Neural progenitor cell (in vitro differentiated cells): ENCODE measurements at regions not wholly inside any gene's neighbourhood (a gene's known extent, or its start where the extent isn't known, plus 50 kb on each side); places are given as distances from the start of the nearest gene placed in this dataset.

Experiments
- DNase-seq: peaks from one replicate; pipeline ENCODE4 v3.0.0-alpha.2; 2016; ENCODE audit warnings: low spot score
- H2AFZ ChIP-seq: fragments of 200-600 bp; sonication (generic); replicated peaks from 2 replicates; pipeline ENCODE4 v1.6.1; 2016; ENCODE audit warnings: antibody characterized with exemption
- H3F3A ChIP-seq: fragments of 200-600 bp; sonication (generic); 2 replicates; pipeline ENCODE4 v1.6.1; 2016; ENCODE audit warnings: antibody characterized with exemption, low read depth
- H3K27ac ChIP-seq: fragments of 200-600 bp; sonication (generic); 2 replicates; pipeline ENCODE4 v1.5.1; 2016; ENCODE audit warnings: mild to moderate bottlenecking
- H3K27me3 ChIP-seq: fragments of 200-600 bp; sonication (generic); 2 replicates; pipeline ENCODE4 v1.6.1; 2016; ENCODE audit warnings: mild to moderate bottlenecking, moderate library complexity
- H3K36me3 ChIP-seq: fragments of 200-600 bp; sonication (generic); 2 replicates; pipeline ENCODE4 v1.5.1; 2016
- H3K4me1 ChIP-seq: fragments of 200-600 bp; sonication (generic); 2 replicates; pipeline ENCODE4 v1.6.1; 2016; ENCODE audit warnings: mixed run types
- H3K4me2 ChIP-seq: fragments of 200-600 bp; sonication (generic); 2 replicates; pipeline ENCODE4 v1.6.1; 2016
- H3K4me3 ChIP-seq: fragments of 200-600 bp; sonication (generic); 2 replicates; pipeline ENCODE4 v1.5.1; 2016
- H3K79me2 ChIP-seq: fragments of 200-600 bp; sonication (generic); 2 replicates; pipeline ENCODE4 v1.6.1; 2016; ENCODE audit warnings: low read depth
- H3K9ac ChIP-seq: fragments of 200-600 bp; sonication (generic); 2 replicates; pipeline ENCODE4 v1.6.1; 2016
- H3K9me3 ChIP-seq: fragments of 200-600 bp; sonication (generic); 2 replicates; pipeline ENCODE4 v1.5.1; 2016; ENCODE audit warnings: low read depth
- H4K20me1 ChIP-seq: fragments of 200-600 bp; sonication (generic); 2 replicates; pipeline ENCODE4 v1.6.1; 2016; ENCODE audit warnings: low read depth
- H3K27ac Mint-ChIP-seq: 3 replicates; pipeline ENCODE4 v1.8.0; 2021; ENCODE audit warnings: mixed read lengths
- H3K27me3 Mint-ChIP-seq: 2 replicates; pipeline ENCODE4 v1.8.0; 2022; ENCODE audit warnings: low read depth, mild to moderate bottlenecking, inconsistent platforms, moderate library complexity, mixed read lengths; ENCODE audit not compliant: insufficient read depth
- H3K36me3 Mint-ChIP-seq: 3 replicates; pipeline ENCODE4 v1.8.0; 2021; ENCODE audit warnings: mixed read lengths
- H3K4me1 Mint-ChIP-seq: 3 replicates; pipeline ENCODE4 v1.8.0; 2021; ENCODE audit warnings: mixed read lengths
- H3K4me3 Mint-ChIP-seq: 3 replicates; pipeline ENCODE4 v1.8.0; 2021; ENCODE audit warnings: mild to moderate bottlenecking, moderate library complexity, mixed read lengths
- H3K9me3 Mint-ChIP-seq: 3 replicates; pipeline ENCODE4 v1.8.0; 2020; ENCODE audit warnings: mixed read lengths
- EZH2 ChIP-seq: fragments of 200-600 bp; sonication (generic); IDR thresholded peaks from 2 replicates; pipeline ENCODE4 v1.6.1; 2017; ENCODE audit warnings: antibody characterized with exemption, mild to moderate bottlenecking, moderate library complexity
- EZH2phosphoT487 ChIP-seq: fragments of 200-600 bp; sonication (generic); IDR thresholded peaks from 2 replicates; pipeline ENCODE4 v1.6.1; 2017; ENCODE audit warnings: antibody characterized with exemption
- TF ChIP-seq, protein P1 (sequence below): fragments of 200-600 bp; sonication (generic); IDR thresholded peaks from 2 replicates; pipeline ENCODE4 v1.5.1; 2017; ENCODE audit warnings: antibody characterized with exemption, mild to moderate bottlenecking

DNA sequence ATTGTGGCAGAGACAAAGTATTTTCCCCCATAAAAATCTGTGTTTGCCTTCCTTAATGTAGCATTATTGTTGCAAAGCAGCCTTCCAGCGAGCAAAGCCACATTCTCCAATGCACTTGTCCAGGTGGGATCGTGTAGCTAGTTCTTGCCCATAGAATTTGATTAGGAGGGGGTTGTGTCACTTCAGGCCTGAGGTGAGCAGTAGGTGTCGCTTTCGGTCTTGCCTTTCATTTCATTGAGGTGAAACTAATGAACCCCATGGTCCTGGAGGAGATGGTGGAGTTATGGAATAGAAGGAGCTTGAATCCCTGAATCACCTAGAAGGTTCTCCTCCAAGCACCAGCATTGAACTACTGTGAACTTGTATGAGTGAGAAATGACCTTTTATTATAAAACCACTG, 318.9 kb upstream of the PBX1 start:
- Mint-ChIP-seq H3K27me3 (no peaks in the 10 kb centered on the region), H3K36me3 (no peaks in the 10 kb centered on the region), H3K27ac (no peak overlapping the region), H3K4me3 (no peak overlapping the region), H3K4me1 (no peaks in the 10 kb centered on the region), H3K9me3 (no peaks in the 10 kb centered on the region)
- Histone ChIP-seq H3F3A (no peaks in the 10 kb centered on the region), H4K20me1 (no peaks in the 10 kb centered on the region), H2AFZ (no peak overlapping the region), H3K27ac (no peak overlapping the region), H3K9me3 (no peaks in the 10 kb centered on the region), H3K4me2 (no peak overlapping the region), H3K27me3 (no peaks in the 10 kb centered on the region), H3K4me3 (no peak overlapping the region), H3K9ac (no peak overlapping the region), H3K36me3 (no peaks in the 10 kb centered on the region), H3K79me2 (no peaks in the 10 kb centered on the region), H3K4me1 (no peaks in the 10 kb centered on the region)
- TF ChIP-seq EZH2: no peak
- TF ChIP-seq, protein P1, sequence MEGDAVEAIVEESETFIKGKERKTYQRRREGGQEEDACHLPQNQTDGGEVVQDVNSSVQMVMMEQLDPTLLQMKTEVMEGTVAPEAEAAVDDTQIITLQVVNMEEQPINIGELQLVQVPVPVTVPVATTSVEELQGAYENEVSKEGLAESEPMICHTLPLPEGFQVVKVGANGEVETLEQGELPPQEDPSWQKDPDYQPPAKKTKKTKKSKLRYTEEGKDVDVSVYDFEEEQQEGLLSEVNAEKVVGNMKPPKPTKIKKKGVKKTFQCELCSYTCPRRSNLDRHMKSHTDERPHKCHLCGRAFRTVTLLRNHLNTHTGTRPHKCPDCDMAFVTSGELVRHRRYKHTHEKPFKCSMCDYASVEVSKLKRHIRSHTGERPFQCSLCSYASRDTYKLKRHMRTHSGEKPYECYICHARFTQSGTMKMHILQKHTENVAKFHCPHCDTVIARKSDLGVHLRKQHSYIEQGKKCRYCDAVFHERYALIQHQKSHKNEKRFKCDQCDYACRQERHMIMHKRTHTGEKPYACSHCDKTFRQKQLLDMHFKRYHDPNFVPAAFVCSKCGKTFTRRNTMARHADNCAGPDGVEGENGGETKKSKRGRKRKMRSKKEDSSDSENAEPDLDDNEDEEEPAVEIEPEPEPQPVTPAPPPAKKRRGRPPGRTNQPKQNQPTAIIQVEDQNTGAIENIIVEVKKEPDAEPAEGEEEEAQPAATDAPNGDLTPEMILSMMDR: peak; percentile 33
- DNase-seq: peak; percentile 21

DNA sequence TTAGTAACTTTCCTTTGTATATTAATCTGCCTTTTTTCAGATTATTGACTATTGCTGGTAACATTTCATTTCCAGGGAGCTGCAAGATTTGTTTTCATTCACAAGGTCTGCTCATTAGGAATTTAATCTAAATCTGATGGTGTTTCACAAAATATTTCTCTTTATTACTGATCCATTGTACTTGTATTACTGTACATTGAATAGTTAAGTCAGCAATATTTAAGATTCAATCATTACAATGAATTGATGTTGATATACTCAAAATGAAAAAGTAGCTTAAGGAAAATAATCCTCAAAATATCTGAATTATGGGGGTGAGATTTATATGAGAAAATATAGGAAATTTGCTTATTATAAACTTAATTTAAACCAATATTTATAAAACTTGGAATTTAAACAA, 308.6 kb upstream of the PBX1 start:
- Mint-ChIP-seq H3K9me3 (peaks cover 12% of the 10 kb centered on the region), H3K36me3 (no peaks in the 10 kb centered on the region), H3K27me3 (no peaks in the 10 kb centered on the region), H3K4me1 (peaks cover 10% of the 10 kb centered on the region), H3K27ac (no peak overlapping the region), H3K4me3 (no peak overlapping the region)
- no peak for DNase-seq
- no peak for TF ChIP-seq EZH2
- H3K79me2 ChIP-seq: no peaks in the 10 kb centered on the region
- no peaks in the 10 kb centered on the region for H3K27me3 ChIP-seq
- H3K4me1 ChIP-seq: no peaks in the 10 kb centered on the region
- no peaks in the 10 kb centered on the region for H3K36me3 ChIP-seq
- H3F3A ChIP-seq: no peaks in the 10 kb centered on the region
- H4K20me1 ChIP-seq: no peaks in the 10 kb centered on the region
- H3K9me3 ChIP-seq: no peaks in the 10 kb centered on the region
- H3K9ac ChIP-seq: no peak overlapping the region
- H3K4me3 ChIP-seq: no peak overlapping the region
- no peak overlapping the region for H2AFZ ChIP-seq
- H3K4me2 ChIP-seq: no peak overlapping the region
- H3K27ac ChIP-seq: no peak overlapping the region

DNA sequence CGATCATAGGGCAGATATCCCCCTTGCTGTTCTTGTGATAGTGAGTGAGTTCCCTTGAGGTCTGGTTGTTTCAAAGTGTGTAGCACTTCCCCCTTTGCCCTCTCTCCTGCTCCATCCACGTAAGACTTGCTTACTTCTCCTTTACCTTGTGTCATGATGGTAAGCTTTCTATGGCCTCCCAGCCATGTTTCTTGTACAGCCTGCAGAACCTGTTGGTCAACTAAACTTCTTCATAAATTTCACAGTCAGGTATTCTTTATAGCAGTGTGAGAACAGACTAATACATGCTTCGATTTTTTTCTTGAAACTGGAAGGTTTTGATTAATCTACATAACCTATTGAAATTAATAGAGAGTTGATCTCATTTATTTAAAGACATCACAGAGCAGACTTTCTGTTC, 302.5 kb upstream of the PBX1 start:
- Histone ChIP-seq H3K27ac (no peak overlapping the region), H3K79me2 (no peaks in the 10 kb centered on the region), H3K4me2 (no peak overlapping the region), H3K4me1 (no peaks in the 10 kb centered on the region), H3K36me3 (no peaks in the 10 kb centered on the region), H3F3A (no peaks in the 10 kb centered on the region), H3K9me3 (no peaks in the 10 kb centered on the region), H3K9ac (no peak overlapping the region), H3K4me3 (no peak overlapping the region), H2AFZ (no peak overlapping the region), H4K20me1 (no peaks in the 10 kb centered on the region), H3K27me3 (no peaks in the 10 kb centered on the region)
- H3K4me3 Mint-ChIP-seq: no peak overlapping the region
- DNase-seq: no peak
- H3K27ac Mint-ChIP-seq: no peak overlapping the region
- H3K27me3 Mint-ChIP-seq: peaks cover 3% of the 10 kb centered on the region
- TF ChIP-seq, protein P1: no peak
- TF ChIP-seq EZH2phosphoT487 (no peak), EZH2 (no peak)
- H3K9me3 Mint-ChIP-seq: peaks cover 4% of the 10 kb centered on the region
- no peaks in the 10 kb centered on the region for H3K36me3 Mint-ChIP-seq
- no peaks in the 10 kb centered on the region for H3K4me1 Mint-ChIP-seq

DNA sequence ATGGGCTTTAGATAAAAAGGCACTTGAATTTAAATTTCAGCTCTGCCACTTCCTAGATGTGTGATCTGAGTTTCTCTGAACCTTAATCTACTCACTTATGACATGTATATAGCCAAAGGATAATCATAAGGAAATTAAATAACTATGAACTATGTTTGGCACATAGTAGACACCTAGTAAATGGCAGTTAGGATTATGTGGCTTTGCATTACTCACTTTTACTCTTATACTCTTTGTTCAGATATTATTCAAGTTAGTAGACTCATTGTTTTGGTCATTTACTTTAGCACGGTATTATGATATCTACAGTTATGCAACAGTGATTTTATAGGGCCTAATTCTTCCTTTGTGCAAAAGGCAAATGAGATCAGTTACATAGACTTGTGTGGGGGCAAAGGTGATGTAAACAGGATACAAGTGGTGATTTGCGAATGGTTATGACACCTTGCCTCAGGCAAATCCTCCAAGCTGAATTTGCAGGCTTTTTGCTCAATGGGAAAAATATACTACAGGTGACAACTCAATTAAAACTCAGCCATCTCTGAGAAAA, 297.2 kb upstream of the PBX1 start:
- Histone ChIP-seq H3K27me3 (no peaks in the 10 kb centered on the region), H3K4me3 (no peak overlapping the region), H3K4me1 (no peaks in the 10 kb centered on the region), H3K9me3 (no peaks in the 10 kb centered on the region), H3K27ac (no peak overlapping the region), H3K36me3 (no peaks in the 10 kb centered on the region), H3K79me2 (no peaks in the 10 kb centered on the region), H3K9ac (no peak overlapping the region), H3K4me2 (no peak overlapping the region), H3F3A (no peaks in the 10 kb centered on the region), H2AFZ (no peak overlapping the region), H4K20me1 (no peaks in the 10 kb centered on the region)
- Mint-ChIP-seq H3K9me3 (no peaks in the 10 kb centered on the region), H3K4me3 (no peak overlapping the region), H3K4me1 (no peaks in the 10 kb centered on the region), H3K27ac (no peak overlapping the region), H3K27me3 (peaks cover 2% of the 10 kb centered on the region), H3K36me3 (no peaks in the 10 kb centered on the region)
- DNase-seq: no peak
- TF ChIP-seq, protein P1: no peak
- TF ChIP-seq EZH2: no peak
- no peak for TF ChIP-seq EZH2phosphoT487
